GM23338 (cell line): ENCODE measurements at regions not wholly inside any gene's neighbourhood (a gene's known extent, or its start where the extent isn't known, plus 50 kb on each side); places are given as distances from the start of the nearest gene placed in this dataset.

Source experiments
- ATAC-seq: fragments of 200-7000 bp; cut with Tn5 transposase; 3 replicates; pipeline ENCODE4 v1.9.1; 2020
- DNase-seq: peaks from one replicate; pipeline ENCODE4 v3.0.0-alpha.2; 2015; ENCODE audit warnings: low spot score
- H2AFZ ChIP-seq: fragments of 200-600 bp; sonication (generic); 2 replicates; pipeline ENCODE4 v1.8.0; 2016; ENCODE audit warnings: antibody characterized with exemption, mild to moderate bottlenecking, moderate library complexity
- H3F3A ChIP-seq: fragments of 200-600 bp; sonication (generic); replicated peaks from 2 replicates; pipeline ENCODE4 v1.8.0; 2017; ENCODE audit warnings: antibody characterized with exemption, mixed run types, low read depth
- H3K27ac ChIP-seq: fragments of 200-600 bp; sonication (generic); 2 replicates; pipeline ENCODE4 v1.6.1; 2016; ENCODE audit warnings: low read depth
- H3K27me3 ChIP-seq: fragments of 200-600 bp; sonication (generic); 2 replicates; pipeline ENCODE4 v1.8.0; 2016; ENCODE audit warnings: mild to moderate bottlenecking, mixed run types, moderate library complexity; ENCODE audit not compliant: insufficient read depth
- H3K36me3 ChIP-seq: fragments of 200-600 bp; sonication (generic); 2 replicates; pipeline ENCODE4 v1.8.0; 2016; ENCODE audit warnings: mild to moderate bottlenecking; ENCODE audit not compliant: insufficient read depth
- H3K4me1 ChIP-seq: fragments of 200-600 bp; sonication (generic); 2 replicates; pipeline ENCODE4 v1.8.0; 2016; ENCODE audit warnings: mild to moderate bottlenecking, moderate library complexity; ENCODE audit not compliant: insufficient read depth
- H3K4me2 ChIP-seq: fragments of 200-600 bp; sonication (generic); 2 replicates; pipeline ENCODE4 v1.7.1; 2017; ENCODE audit warnings: mixed run types
- H3K4me3 ChIP-seq: fragments of 200-600 bp; sonication (generic); 2 replicates; pipeline ENCODE4 v1.6.1; 2016; ENCODE audit warnings: mixed run types
- H3K79me2 ChIP-seq: fragments of 200-600 bp; sonication (generic); replicated peaks from 2 replicates; pipeline ENCODE4 v1.8.0; 2017; ENCODE audit warnings: mild to moderate bottlenecking; ENCODE audit not compliant: insufficient read depth
- H3K9me2 ChIP-seq: fragments of 200-600 bp; sonication (generic); 2 replicates; pipeline ENCODE4 v1.8.0; 2017; ENCODE audit not compliant: insufficient read depth
- H4K20me1 ChIP-seq: fragments of 200-600 bp; sonication (generic); replicated peaks from 2 replicates; pipeline ENCODE4 v1.8.0; 2017; ENCODE audit warnings: mild to moderate bottlenecking; ENCODE audit not compliant: insufficient read depth
- H3K27ac Mint-ChIP-seq: 2 replicates; pipeline ENCODE4 v1.8.0; 2020; ENCODE audit warnings: inconsistent platforms, mild to moderate bottlenecking, moderate library complexity, mixed read lengths
- H3K27me3 Mint-ChIP-seq: 3 replicates; pipeline ENCODE4 v1.8.0; 2022; ENCODE audit warnings: low read depth, mild to moderate bottlenecking, moderate library complexity, mixed read lengths, inconsistent platforms; ENCODE audit not compliant: insufficient read depth, poor library complexity
- H3K36me3 Mint-ChIP-seq: 3 replicates; pipeline ENCODE4 v1.8.0; 2021; ENCODE audit warnings: low read depth, mild to moderate bottlenecking, inconsistent platforms, moderate library complexity, mixed read lengths
- H3K4me1 Mint-ChIP-seq: 3 replicates; pipeline ENCODE4 v1.8.0; 2020; ENCODE audit warnings: mild to moderate bottlenecking, inconsistent platforms, mixed read lengths
- H3K4me3 Mint-ChIP-seq: 3 replicates; pipeline ENCODE4 v1.8.0; 2021; ENCODE audit warnings: moderate library complexity, mild to moderate bottlenecking, inconsistent platforms, mixed read lengths
- H3K9me3 Mint-ChIP-seq: 3 replicates; pipeline ENCODE4 v1.8.0; 2020; ENCODE audit warnings: moderate library complexity, mild to moderate bottlenecking, inconsistent platforms, mixed read lengths
- CREB1 ChIP-seq: fragments of 250-450 bp; sonication (Bioruptor Pico); IDR thresholded peaks from 2 replicates; pipeline ENCODE4 v1.5.0; 2020; ENCODE audit warnings: low read depth, mild to moderate bottlenecking, moderate library complexity
- EZH2 ChIP-seq: fragments of 200-600 bp; sonication (generic); IDR thresholded peaks from one replicate; pipeline ENCODE4 v1.8.0; 2017; ENCODE audit warnings: antibody characterized with exemption, mild to moderate bottlenecking, low read depth; ENCODE audit not compliant: unreplicated experiment
- EZH2phosphoT487 ChIP-seq: fragments of 200-600 bp; sonication (generic); IDR thresholded peaks from one replicate; pipeline ENCODE4 v1.8.1; 2018; ENCODE audit warnings: antibody characterized with exemption; ENCODE audit not compliant: unreplicated experiment
- NANOG ChIP-seq: IDR thresholded peaks from 2 replicates; pipeline ENCODE4 v1.6.1; 2016; ENCODE audit warnings: antibody characterized with exemption, borderline replicate concordance
- POLR2AphosphoS5 ChIP-seq: IDR thresholded peaks from 2 replicates; pipeline ENCODE4 v1.6.1; 2016; ENCODE audit warnings: antibody characterized with exemption, low read depth
- ZNF114 ChIP-seq: fragments of 250-450 bp; sonication (Bioruptor Pico); IDR thresholded peaks from 2 replicates; pipeline ENCODE4 v1.5.0; 2020; ENCODE audit warnings: mild to moderate bottlenecking, moderate library complexity
- ZNF331 ChIP-seq: fragments of 250-450 bp; sonication (Bioruptor Pico); IDR thresholded peaks from 2 replicates; pipeline ENCODE4 v1.5.0; 2020; ENCODE audit warnings: low read depth, mild to moderate bottlenecking, moderate library complexity
- TF ChIP-seq, protein P1 (sequence below): IDR thresholded peaks from one replicate; pipeline ENCODE4 v1.6.1; 2018; ENCODE audit warnings: antibody characterized with exemption; ENCODE audit not compliant: unreplicated experiment
- TF ChIP-seq, protein P2 (sequence below): IDR thresholded peaks from 2 replicates; pipeline ENCODE4 v1.6.1; 2016; ENCODE audit warnings: antibody characterized with exemption
- TF ChIP-seq, protein P3 (sequence below): fragments of 250-450 bp; sonication (Bioruptor Pico); IDR thresholded peaks from 2 replicates; pipeline ENCODE4 v1.5.0; 2020; ENCODE audit warnings: mild to moderate bottlenecking, moderate library complexity
- TF ChIP-seq, protein P4 (sequence below), 2 experiments: fragments of 200-600 bp in 1 of 2; sonication (generic) in 1 of 2; conservative IDR thresholded peaks; 2 replicates each; pipeline versions ENCODE4 v1.5.1 to v1.6.1; 2016 to 2017; ENCODE audit warnings: antibody characterized with exemption in 2 of 2, low read depth in 2 of 2, mild to moderate bottlenecking in 2 of 2, moderate library complexity in 1 of 2

DNA sequence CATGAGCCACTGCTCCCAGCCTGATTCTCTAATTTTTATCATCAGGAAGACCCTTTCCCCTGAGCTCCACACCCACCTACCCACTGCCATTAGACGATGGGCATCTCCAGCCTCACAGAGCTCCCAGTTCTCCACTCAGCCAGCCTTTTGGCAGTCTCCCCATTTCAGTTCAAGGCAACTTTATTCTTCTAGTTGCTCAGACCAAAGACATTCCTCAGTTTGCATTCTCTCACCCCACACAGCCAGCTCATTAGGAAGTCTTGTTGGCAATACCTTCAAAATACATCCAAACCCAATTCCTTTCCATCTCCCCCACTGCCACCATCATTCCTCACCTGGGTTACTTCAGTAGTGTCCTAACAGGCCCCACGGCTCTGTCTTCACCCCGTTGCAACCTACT lies 53.4 kb upstream of the COX20 start (continued):
- TF ChIP-seq, protein P1, sequence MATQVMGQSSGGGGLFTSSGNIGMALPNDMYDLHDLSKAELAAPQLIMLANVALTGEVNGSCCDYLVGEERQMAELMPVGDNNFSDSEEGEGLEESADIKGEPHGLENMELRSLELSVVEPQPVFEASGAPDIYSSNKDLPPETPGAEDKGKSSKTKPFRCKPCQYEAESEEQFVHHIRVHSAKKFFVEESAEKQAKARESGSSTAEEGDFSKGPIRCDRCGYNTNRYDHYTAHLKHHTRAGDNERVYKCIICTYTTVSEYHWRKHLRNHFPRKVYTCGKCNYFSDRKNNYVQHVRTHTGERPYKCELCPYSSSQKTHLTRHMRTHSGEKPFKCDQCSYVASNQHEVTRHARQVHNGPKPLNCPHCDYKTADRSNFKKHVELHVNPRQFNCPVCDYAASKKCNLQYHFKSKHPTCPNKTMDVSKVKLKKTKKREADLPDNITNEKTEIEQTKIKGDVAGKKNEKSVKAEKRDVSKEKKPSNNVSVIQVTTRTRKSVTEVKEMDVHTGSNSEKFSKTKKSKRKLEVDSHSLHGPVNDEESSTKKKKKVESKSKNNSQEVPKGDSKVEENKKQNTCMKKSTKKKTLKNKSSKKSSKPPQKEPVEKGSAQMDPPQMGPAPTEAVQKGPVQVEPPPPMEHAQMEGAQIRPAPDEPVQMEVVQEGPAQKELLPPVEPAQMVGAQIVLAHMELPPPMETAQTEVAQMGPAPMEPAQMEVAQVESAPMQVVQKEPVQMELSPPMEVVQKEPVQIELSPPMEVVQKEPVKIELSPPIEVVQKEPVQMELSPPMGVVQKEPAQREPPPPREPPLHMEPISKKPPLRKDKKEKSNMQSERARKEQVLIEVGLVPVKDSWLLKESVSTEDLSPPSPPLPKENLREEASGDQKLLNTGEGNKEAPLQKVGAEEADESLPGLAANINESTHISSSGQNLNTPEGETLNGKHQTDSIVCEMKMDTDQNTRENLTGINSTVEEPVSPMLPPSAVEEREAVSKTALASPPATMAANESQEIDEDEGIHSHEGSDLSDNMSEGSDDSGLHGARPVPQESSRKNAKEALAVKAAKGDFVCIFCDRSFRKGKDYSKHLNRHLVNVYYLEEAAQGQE = no peak
- TF ChIP-seq, protein P2, sequence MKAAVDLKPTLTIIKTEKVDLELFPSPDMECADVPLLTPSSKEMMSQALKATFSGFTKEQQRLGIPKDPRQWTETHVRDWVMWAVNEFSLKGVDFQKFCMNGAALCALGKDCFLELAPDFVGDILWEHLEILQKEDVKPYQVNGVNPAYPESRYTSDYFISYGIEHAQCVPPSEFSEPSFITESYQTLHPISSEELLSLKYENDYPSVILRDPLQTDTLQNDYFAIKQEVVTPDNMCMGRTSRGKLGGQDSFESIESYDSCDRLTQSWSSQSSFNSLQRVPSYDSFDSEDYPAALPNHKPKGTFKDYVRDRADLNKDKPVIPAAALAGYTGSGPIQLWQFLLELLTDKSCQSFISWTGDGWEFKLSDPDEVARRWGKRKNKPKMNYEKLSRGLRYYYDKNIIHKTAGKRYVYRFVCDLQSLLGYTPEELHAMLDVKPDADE = no peak
- TF ChIP-seq NANOG (no peak), ZNF331 (CRISPR knock-in tag) (no peak), CREB1 (no peak)

DNA sequence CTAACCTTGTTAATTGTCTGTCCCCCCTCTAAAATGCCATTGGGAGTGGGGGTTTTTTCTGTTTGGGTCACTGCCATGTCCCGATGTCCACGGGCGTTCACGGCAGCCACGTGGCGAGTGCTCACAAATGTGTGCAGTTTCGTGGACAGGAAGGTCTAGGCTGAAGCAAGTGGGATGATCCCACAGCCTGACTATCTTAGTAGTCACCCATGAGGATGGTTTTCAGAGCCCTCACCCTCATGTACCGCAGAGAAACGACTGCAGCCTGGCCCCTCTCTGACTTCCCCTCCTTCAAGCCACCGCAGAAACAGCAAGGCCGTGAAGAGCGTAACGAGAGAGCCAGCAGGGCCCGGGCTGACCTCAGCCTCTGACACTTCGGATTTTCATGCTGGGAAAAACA lies 52.3 kb upstream of the COX20 start:
- no peaks in the 10 kb centered on the region for H3K36me3 ChIP-seq
- Mint-ChIP-seq H3K36me3 (no peaks in the 10 kb centered on the region; the same call in 2 of the 3 replicates), H3K9me3 (no peaks in the 10 kb centered on the region), H3K27ac (no peak overlapping the region), H3K4me3 (no peak overlapping the region), H3K4me1 (peaks cover 10% of the 10 kb centered on the region), H3K27me3 (peaks cover 6% of the 10 kb centered on the region)
- H4K20me1 ChIP-seq = no peaks in the 10 kb centered on the region
- peaks cover 11% of the 10 kb centered on the region; the same call in 1 of the 2 replicates for H3K4me1 ChIP-seq
- no peak for DNase-seq
- no peaks in the 10 kb centered on the region for H3K27me3 ChIP-seq
- no peak overlapping the region for H3K27ac ChIP-seq
- H3K4me2 ChIP-seq = no peak overlapping the region
- H3K79me2 ChIP-seq = no peaks in the 10 kb centered on the region
- H2AFZ ChIP-seq = no peak overlapping the region; the same call in 1 of the 2 replicates
- H3K4me3 ChIP-seq = no peak overlapping the region
- H3K9me2 ChIP-seq = no peaks in the 10 kb centered on the region
- no peak for ATAC-seq
- no peaks in the 10 kb centered on the region for H3F3A ChIP-seq
- TF ChIP-seq, protein P3, sequence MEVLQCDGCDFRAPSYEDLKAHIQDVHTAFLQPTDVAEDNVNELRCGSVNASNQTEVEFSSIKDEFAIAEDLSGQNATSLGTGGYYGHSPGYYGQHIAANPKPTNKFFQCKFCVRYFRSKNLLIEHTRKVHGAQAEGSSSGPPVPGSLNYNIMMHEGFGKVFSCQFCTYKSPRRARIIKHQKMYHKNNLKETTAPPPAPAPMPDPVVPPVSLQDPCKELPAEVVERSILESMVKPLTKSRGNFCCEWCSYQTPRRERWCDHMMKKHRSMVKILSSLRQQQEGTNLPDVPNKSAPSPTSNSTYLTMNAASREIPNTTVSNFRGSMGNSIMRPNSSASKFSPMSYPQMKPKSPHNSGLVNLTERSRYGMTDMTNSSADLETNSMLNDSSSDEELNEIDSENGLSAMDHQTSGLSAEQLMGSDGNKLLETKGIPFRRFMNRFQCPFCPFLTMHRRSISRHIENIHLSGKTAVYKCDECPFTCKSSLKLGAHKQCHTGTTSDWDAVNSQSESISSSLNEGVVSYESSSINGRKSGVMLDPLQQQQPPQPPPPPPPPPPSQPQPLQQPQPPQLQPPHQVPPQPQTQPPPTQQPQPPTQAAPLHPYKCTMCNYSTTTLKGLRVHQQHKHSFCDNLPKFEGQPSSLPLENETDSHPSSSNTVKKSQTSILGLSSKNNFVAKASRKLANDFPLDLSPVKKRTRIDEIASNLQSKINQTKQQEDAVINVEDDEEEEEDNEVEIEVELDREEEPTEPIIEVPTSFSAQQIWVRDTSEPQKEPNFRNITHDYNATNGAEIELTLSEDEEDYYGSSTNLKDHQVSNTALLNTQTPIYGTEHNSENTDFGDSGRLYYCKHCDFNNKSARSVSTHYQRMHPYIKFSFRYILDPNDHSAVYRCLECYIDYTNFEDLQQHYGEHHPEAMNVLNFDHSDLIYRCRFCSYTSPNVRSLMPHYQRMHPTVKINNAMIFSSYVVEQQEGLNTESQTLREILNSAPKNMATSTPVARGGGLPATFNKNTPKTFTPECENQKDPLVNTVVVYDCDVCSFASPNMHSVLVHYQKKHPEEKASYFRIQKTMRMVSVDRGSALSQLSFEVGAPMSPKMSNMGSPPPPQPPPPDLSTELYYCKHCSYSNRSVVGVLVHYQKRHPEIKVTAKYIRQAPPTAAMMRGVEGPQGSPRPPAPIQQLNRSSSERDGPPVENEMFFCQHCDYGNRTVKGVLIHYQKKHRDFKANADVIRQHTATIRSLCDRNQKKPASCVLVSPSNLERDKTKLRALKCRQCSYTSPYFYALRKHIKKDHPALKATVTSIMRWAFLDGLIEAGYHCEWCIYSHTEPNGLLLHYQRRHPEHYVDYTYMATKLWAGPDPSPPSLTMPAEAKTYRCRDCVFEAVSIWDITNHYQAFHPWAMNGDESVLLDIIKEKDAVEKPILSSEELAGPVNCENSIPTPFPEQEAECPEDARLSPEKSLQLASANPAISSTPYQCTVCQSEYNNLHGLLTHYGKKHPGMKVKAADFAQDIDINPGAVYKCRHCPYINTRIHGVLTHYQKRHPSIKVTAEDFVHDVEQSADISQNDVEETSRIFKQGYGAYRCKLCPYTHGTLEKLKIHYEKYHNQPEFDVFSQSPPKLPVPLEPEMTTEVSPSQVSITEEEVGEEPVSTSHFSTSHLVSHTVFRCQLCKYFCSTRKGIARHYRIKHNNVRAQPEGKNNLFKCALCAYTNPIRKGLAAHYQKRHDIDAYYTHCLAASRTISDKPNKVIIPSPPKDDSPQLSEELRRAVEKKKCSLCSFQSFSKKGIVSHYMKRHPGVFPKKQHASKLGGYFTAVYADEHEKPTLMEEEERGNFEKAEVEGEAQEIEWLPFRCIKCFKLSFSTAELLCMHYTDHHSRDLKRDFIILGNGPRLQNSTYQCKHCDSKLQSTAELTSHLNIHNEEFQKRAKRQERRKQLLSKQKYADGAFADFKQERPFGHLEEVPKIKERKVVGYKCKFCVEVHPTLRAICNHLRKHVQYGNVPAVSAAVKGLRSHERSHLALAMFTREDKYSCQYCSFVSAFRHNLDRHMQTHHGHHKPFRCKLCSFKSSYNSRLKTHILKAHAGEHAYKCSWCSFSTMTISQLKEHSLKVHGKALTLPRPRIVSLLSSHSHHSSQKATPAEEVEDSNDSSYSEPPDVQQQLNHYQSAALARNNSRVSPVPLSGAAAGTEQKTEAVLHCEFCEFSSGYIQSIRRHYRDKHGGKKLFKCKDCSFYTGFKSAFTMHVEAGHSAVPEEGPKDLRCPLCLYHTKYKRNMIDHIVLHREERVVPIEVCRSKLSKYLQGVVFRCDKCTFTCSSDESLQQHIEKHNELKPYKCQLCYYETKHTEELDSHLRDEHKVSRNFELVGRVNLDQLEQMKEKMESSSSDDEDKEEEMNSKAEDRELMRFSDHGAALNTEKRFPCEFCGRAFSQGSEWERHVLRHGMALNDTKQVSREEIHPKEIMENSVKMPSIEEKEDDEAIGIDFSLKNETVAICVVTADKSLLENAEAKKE (CRISPR knock-in tag) = no peak
- no peak for TF ChIP-seq POLR2AphosphoS5
- no peak for TF ChIP-seq NANOG
- no peak for TF ChIP-seq ZNF114 (CRISPR knock-in tag)
- no peak for TF ChIP-seq ZNF331 (CRISPR knock-in tag)
- no peak for TF ChIP-seq EZH2
- no peak for TF ChIP-seq CREB1
- TF ChIP-seq, protein P4, sequence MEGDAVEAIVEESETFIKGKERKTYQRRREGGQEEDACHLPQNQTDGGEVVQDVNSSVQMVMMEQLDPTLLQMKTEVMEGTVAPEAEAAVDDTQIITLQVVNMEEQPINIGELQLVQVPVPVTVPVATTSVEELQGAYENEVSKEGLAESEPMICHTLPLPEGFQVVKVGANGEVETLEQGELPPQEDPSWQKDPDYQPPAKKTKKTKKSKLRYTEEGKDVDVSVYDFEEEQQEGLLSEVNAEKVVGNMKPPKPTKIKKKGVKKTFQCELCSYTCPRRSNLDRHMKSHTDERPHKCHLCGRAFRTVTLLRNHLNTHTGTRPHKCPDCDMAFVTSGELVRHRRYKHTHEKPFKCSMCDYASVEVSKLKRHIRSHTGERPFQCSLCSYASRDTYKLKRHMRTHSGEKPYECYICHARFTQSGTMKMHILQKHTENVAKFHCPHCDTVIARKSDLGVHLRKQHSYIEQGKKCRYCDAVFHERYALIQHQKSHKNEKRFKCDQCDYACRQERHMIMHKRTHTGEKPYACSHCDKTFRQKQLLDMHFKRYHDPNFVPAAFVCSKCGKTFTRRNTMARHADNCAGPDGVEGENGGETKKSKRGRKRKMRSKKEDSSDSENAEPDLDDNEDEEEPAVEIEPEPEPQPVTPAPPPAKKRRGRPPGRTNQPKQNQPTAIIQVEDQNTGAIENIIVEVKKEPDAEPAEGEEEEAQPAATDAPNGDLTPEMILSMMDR (conservative IDR thresholded peaks at IDR 0.05; ENCODE audit: low read depth in 2 of 2) = no peak
- no peak for TF ChIP-seq EZH2phosphoT487
